ENCODE measurements at regions not wholly inside any gene's neighbourhood (a gene's known extent, or its start where the extent isn't known, plus 50 kb on each side); places are given as distances from the start of the nearest gene placed in this dataset.

DNA sequence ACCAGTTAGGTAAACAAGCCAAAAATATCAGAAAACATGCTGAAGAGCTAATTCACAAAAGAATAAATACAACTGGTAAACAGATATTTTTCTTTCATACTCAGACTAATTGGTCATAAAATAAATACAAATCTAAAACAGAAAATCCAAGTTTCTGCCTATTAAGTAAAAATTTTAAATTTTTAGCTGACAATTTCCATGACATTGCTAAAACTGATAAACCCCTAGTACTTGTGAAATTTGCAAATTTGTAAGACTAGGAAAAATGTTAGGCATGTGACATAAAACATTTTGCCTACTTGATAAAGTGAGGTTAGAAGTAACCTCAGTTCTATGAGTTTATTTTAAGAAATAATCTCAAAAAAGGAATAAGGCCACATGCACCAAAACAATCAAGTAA lies 356.1 kb downstream of the LRATD1 start:
- H2AFZ ChIP-seq (ENCODE audit: control insufficient read depth, low read depth, low read length): no peak overlapping the region
- TF ChIP-seq SREBF2 (IDR thresholded peaks at IDR 0.05; ENCODE audit: low read length): no peak
- no peak for TF ChIP-seq LARP7 (IDR thresholded peaks at IDR 0.05)
- TF ChIP-seq, protein P1, sequence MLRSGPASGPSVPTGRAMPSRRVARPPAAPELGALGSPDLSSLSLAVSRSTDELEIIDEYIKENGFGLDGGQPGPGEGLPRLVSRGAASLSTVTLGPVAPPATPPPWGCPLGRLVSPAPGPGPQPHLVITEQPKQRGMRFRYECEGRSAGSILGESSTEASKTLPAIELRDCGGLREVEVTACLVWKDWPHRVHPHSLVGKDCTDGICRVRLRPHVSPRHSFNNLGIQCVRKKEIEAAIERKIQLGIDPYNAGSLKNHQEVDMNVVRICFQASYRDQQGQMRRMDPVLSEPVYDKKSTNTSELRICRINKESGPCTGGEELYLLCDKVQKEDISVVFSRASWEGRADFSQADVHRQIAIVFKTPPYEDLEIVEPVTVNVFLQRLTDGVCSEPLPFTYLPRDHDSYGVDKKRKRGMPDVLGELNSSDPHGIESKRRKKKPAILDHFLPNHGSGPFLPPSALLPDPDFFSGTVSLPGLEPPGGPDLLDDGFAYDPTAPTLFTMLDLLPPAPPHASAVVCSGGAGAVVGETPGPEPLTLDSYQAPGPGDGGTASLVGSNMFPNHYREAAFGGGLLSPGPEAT (IDR thresholded peaks at IDR 0.05; ENCODE audit: low read depth): no peak
- no peak for TF ChIP-seq NBN (IDR thresholded peaks at IDR 0.05)
- RAD21 ChIA-PET (ENCODE audit: unreplicated experiment): no interaction called here
- H3K9ac ChIP-seq (ENCODE audit: control insufficient read depth, insufficient read depth, low read length): no peak overlapping the region
- H4K20me1 ChIP-seq (ENCODE audit: control insufficient read depth, insufficient read depth): no peaks in the 10 kb centered on the region
- no peak for ATAC-seq
- H3K4me3 ChIP-seq: no peak overlapping the region
- no TSS peak for BruUV-seq (replicated peaks)
- no peaks in the 10 kb centered on the region for H3K9me3 ChIP-seq (replicated peaks; ENCODE audit: control insufficient read depth, insufficient read depth, low read length)
- no peak overlapping the region for H3K27ac ChIP-seq (ENCODE audit: control insufficient read depth, insufficient read depth)
- CTCF ChIA-PET: no interaction called here
- no peak for DNase-seq (ENCODE audit: low read depth, low spot score)
- no peak for FAIRE-seq
- intact Hi-C loops (cut with micrococcal nuclease; ENCODE audit: unreplicated experiment): no loop called here
- in situ Hi-C loops (cut with MboI): no loop called here
- POLR2A ChIA-PET: no interaction called here
- H3K27me3 ChIP-seq (replicated peaks in 1 of 2; ENCODE audit: control insufficient read depth in 2 of 2, insufficient read depth in 2 of 2, low read length in 1 of 2): no peaks in the 10 kb centered on the region
- H3K4me1 ChIP-seq (ENCODE audit: control insufficient read depth, insufficient read depth, low read length): no peaks in the 10 kb centered on the region
- H3K4me2 ChIP-seq (ENCODE audit: control insufficient read depth, insufficient read depth): no peak overlapping the region
- no peaks in the 10 kb centered on the region for H3K79me2 ChIP-seq (ENCODE audit: control insufficient read depth, insufficient read depth, low read length)
- SMC1A ChIA-PET (ENCODE audit: uncharacterized antibody, unreplicated experiment): no interaction called here
- H3K36me3 ChIP-seq (ENCODE audit: control insufficient read depth in 2 of 2, insufficient read depth in 2 of 2, low read length in 1 of 2): no peaks in the 10 kb centered on the region

DNA sequence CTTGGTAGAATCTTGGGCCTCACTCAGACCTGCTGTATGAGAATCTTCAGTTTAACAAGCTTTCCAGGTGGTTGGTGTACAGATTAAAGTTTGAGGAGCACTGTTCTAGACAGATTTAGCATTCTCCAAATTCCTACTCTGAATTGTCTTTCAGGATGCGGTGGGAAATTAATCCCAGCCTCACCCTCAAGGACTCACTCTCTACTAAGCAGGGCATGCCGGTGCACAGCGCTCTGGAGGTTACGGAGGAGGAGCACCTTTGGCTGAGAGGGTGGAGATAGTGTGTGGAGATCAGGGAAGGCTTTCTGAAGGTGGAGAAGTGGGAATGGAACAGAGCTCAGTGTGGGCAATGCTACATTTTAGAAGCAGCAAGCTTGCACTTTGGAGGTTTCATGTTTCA lies 359.2 kb downstream of the LRATD1 start:
- Histone ChIP-seq H3K4me2 (ENCODE audit: control insufficient read depth, insufficient read depth) (no peak overlapping the region), H3K4me1 (ENCODE audit: control insufficient read depth, insufficient read depth, low read length) (no peaks in the 10 kb centered on the region), H3K27ac (ENCODE audit: control insufficient read depth, insufficient read depth) (no peak overlapping the region), H3K9me3 (replicated peaks; ENCODE audit: control insufficient read depth, insufficient read depth, low read length) (no peaks in the 10 kb centered on the region), H2AFZ (ENCODE audit: control insufficient read depth, low read depth, low read length) (no peak overlapping the region), H3K27me3 (replicated peaks in 1 of 2; ENCODE audit: control insufficient read depth in 2 of 2, insufficient read depth in 2 of 2, low read length in 1 of 2) (no peaks in the 10 kb centered on the region), H4K20me1 (ENCODE audit: control insufficient read depth, insufficient read depth) (no peaks in the 10 kb centered on the region), H3K4me3 (no peak overlapping the region), H3K79me2 (ENCODE audit: control insufficient read depth, insufficient read depth, low read length) (no peaks in the 10 kb centered on the region), H3K9ac (ENCODE audit: control insufficient read depth, insufficient read depth, low read length) (no peak overlapping the region), H3K36me3 (ENCODE audit: control insufficient read depth in 2 of 2, insufficient read depth in 2 of 2, low read length in 1 of 2) (no peaks in the 10 kb centered on the region)
- ChIA-PET RAD21 (ENCODE audit: unreplicated experiment) (no interaction called here), CTCF (no interaction called here), POLR2A (no interaction called here), SMC1A (ENCODE audit: uncharacterized antibody, unreplicated experiment) (no interaction called here)
- WGBS (ENCODE audit: insufficient coverage, insufficient replicate concordance, low lambda C conversion rate, missing lambda C conversion rate): 49% methylated on average over 4 of the region's 4 CpGs
- DNase-seq (ENCODE audit: low read depth, low spot score) (no peak), ATAC-seq (no peak), FAIRE-seq (no peak)
- intact Hi-C loops (cut with micrococcal nuclease; ENCODE audit: unreplicated experiment) (no loop called here), in situ Hi-C loops (cut with MboI) (no loop called here)
- no TSS peak for BruUV-seq (replicated peaks)
- TF ChIP-seq CEBPB (IDR thresholded peaks at IDR 0.05; ENCODE audit: borderline replicate concordance in 1 of 2, low read depth in 2 of 2, low read length in 2 of 2) (no peak), CBX3 (IDR thresholded peaks at IDR 0.05; ENCODE audit: borderline replicate concordance, low read depth) (no peak), ZNF24 (IDR thresholded peaks at IDR 0.05) (no peak), BACH1 (IDR thresholded peaks at IDR 0.05; ENCODE audit: borderline replicate concordance) (no peak), KAT2A (conservative IDR thresholded peaks at IDR 0.05; ENCODE audit: control insufficient read depth, low read depth, low read length) (no peak), SP1 (IDR thresholded peaks at IDR 0.05; ENCODE audit: low read depth, low read length) (no peak), TBL1XR1 (IDR thresholded peaks at IDR 0.05; ENCODE audit: low read depth, low read length) (no peak), RAD51 (IDR thresholded peaks at IDR 0.05) (no peak), PML (IDR thresholded peaks at IDR 0.05; ENCODE audit: low read length) (no peak)
- TF ChIP-seq, protein P2, sequence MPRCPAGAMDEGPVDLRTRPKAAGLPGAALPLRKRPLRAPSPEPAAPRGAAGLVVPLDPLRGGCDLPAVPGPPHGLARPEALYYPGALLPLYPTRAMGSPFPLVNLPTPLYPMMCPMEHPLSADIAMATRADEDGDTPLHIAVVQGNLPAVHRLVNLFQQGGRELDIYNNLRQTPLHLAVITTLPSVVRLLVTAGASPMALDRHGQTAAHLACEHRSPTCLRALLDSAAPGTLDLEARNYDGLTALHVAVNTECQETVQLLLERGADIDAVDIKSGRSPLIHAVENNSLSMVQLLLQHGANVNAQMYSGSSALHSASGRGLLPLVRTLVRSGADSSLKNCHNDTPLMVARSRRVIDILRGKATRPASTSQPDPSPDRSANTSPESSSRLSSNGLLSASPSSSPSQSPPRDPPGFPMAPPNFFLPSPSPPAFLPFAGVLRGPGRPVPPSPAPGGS (IDR thresholded peaks at IDR 0.05; ENCODE audit: borderline replicate concordance, insufficient read depth, low read depth, low read length, poor library complexity, severe bottlenecking): no peak
- TF ChIP-seq, protein P3, sequence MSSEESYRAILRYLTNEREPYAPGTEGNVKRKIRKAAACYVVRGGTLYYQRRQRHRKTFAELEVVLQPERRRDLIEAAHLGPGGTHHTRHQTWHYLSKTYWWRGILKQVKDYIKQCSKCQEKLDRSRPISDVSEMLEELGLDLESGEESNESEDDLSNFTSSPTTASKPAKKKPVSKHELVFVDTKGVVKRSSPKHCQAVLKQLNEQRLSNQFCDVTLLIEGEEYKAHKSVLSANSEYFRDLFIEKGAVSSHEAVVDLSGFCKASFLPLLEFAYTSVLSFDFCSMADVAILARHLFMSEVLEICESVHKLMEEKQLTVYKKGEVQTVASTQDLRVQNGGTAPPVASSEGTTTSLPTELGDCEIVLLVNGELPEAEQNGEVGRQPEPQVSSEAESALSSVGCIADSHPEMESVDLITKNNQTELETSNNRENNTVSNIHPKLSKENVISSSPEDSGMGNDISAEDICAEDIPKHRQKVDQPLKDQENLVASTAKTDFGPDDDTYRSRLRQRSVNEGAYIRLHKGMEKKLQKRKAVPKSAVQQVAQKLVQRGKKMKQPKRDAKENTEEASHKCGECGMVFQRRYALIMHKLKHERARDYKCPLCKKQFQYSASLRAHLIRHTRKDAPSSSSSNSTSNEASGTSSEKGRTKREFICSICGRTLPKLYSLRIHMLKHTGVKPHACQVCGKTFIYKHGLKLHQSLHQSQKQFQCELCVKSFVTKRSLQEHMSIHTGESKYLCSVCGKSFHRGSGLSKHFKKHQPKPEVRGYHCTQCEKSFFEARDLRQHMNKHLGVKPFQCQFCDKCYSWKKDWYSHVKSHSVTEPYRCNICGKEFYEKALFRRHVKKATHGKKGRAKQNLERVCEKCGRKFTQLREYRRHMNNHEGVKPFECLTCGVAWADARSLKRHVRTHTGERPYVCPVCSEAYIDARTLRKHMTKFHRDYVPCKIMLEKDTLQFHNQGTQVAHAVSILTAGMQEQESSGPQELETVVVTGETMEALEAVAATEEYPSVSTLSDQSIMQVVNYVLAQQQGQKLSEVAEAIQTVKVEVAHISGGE (CRISPR knock-in tag; IDR thresholded peaks at IDR 0.05): no peak

Data from GM12878 (cell line).